ENCODE measurements at regions not wholly inside any gene's neighbourhood (a gene's known extent, or its start where the extent isn't known, plus 50 kb on each side); places are given as distances from the start of the nearest gene placed in this dataset.

DNA sequence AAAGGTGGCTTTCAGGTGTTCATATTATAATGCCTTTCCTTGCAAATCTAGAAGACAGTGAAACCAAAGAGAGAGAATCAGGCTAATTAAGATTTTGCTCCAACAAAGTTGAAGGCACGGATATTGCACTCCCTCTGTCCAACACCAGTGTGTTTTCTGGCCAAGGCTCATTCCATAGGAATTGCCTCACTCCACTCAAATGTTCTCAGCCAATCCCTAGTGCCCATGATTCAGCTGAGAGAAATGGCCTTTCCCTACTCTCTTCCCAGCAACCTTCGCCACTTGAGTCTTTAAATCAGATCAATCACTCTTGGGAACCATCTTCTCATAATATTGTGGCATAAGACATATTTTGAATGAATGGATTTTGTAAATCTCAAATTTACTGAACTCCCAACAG is 768.2 kb upstream of the ACVR2A start:
- no peak for DNase-seq (ENCODE audit: low spot score in 2 of 2, unreplicated experiment in 2 of 2)
- peaks cover 24% of the 10 kb centered on the region for H3K9me3 Mint-ChIP-seq

DNA sequence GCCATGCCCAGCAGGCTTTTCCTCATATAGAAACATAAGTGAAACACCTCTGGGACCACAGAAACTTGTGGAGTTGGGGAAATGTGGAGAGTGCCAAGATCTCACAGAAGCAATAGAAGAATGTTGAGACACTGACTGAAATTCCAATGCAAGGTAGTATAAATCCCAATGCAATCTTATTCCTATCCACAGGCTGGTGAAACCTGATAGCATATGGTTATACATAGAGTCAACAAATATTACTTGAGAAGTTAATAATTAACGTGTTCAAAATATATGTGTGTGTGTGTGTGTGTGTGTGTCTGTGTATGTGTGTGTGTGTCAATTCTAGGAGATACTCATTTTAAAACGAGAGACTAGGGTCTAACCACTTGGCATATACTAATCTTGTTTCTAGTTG is 776.8 kb upstream of the ACVR2A start:
- H3K4me3 Mint-ChIP-seq, result no peak overlapping the region
- TF ChIP-seq, protein P1, sequence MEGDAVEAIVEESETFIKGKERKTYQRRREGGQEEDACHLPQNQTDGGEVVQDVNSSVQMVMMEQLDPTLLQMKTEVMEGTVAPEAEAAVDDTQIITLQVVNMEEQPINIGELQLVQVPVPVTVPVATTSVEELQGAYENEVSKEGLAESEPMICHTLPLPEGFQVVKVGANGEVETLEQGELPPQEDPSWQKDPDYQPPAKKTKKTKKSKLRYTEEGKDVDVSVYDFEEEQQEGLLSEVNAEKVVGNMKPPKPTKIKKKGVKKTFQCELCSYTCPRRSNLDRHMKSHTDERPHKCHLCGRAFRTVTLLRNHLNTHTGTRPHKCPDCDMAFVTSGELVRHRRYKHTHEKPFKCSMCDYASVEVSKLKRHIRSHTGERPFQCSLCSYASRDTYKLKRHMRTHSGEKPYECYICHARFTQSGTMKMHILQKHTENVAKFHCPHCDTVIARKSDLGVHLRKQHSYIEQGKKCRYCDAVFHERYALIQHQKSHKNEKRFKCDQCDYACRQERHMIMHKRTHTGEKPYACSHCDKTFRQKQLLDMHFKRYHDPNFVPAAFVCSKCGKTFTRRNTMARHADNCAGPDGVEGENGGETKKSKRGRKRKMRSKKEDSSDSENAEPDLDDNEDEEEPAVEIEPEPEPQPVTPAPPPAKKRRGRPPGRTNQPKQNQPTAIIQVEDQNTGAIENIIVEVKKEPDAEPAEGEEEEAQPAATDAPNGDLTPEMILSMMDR (IDR thresholded peaks at IDR 0.05; ENCODE audit: unreplicated experiment), result no peak
- no peak for DNase-seq (ENCODE audit: low spot score in 2 of 2, unreplicated experiment in 2 of 2)
- no peaks in the 10 kb centered on the region for H3K27me3 Mint-ChIP-seq (ENCODE audit: low read depth)
- no peaks in the 10 kb centered on the region for H3K36me3 Mint-ChIP-seq
- H3K4me1 Mint-ChIP-seq, result no peaks in the 10 kb centered on the region
- no peak overlapping the region for H3K27ac Mint-ChIP-seq
- H3K9me3 Mint-ChIP-seq, result peaks cover 3% of the 10 kb centered on the region

More for the DNA sequence above, 768.2 kb upstream of the ACVR2A start:
- Mint-ChIP-seq H3K27me3 (ENCODE audit: low read depth) (no peaks in the 10 kb centered on the region), H3K36me3 (no peaks in the 10 kb centered on the region), H3K27ac (no peak overlapping the region), H3K4me3 (no peak overlapping the region), H3K4me1 (no peaks in the 10 kb centered on the region)
- TF ChIP-seq, protein P1 (IDR thresholded peaks at IDR 0.05; ENCODE audit: unreplicated experiment), result no peak

DNA sequence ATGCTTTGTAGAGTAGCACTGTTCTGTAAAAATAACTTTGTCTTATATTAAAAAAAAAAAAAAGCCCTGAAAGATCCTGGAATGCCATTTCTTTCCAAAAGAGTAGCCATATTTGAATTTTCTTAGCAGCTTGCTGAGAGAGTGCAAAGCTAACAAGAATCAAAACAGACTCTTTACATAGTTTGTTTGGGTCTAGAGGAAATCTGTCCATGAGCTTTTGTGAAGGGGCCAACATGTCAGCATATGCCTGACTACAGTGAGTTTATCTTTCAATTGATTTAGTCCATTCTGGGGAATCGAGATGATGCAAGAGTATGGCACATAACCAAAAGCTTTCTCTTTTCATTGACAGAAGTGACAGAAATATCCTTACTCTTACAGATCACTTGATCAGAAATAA is 777.7 kb upstream of the ACVR2A start:
- Mint-ChIP-seq H3K4me3 (no peak overlapping the region), H3K36me3 (no peaks in the 10 kb centered on the region), H3K4me1 (no peaks in the 10 kb centered on the region), H3K27me3 (ENCODE audit: low read depth) (no peaks in the 10 kb centered on the region), H3K9me3 (peaks cover 3% of the 10 kb centered on the region), H3K27ac (no peak overlapping the region)
- TF ChIP-seq, protein P1 (IDR thresholded peaks at IDR 0.05; ENCODE audit: unreplicated experiment), result no peak
- no peak for DNase-seq (ENCODE audit: low spot score in 2 of 2, unreplicated experiment in 2 of 2)

DNA sequence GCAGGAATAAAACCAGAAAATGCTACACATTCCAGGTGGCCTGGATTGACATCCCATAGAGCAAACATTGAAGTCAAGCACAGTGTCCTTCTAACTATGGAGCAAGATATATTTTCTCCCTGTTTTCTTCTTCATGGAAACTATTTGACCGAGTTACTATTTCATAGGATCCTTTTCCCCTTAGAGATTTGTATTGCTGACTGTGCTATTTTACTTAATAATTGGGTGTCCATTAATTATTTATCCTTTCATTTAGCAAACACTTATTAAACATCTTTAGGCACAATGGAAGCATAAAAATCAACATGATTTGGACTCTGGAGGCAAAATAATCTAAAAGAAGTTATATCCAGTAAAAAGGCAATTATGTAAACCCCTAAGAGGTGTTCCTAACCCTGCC is 782.8 kb upstream of the ACVR2A start:
- Mint-ChIP-seq H3K27ac (no peak overlapping the region), H3K36me3 (no peaks in the 10 kb centered on the region), H3K9me3 (no peaks in the 10 kb centered on the region), H3K4me1 (peaks cover 3% of the 10 kb centered on the region), H3K4me3 (no peak overlapping the region), H3K27me3 (ENCODE audit: low read depth) (no peaks in the 10 kb centered on the region)
- DNase-seq (ENCODE audit: low spot score in 2 of 2, unreplicated experiment in 2 of 2), result no peak
- TF ChIP-seq, protein P1 (IDR thresholded peaks at IDR 0.05; ENCODE audit: unreplicated experiment), result no peak

DNA sequence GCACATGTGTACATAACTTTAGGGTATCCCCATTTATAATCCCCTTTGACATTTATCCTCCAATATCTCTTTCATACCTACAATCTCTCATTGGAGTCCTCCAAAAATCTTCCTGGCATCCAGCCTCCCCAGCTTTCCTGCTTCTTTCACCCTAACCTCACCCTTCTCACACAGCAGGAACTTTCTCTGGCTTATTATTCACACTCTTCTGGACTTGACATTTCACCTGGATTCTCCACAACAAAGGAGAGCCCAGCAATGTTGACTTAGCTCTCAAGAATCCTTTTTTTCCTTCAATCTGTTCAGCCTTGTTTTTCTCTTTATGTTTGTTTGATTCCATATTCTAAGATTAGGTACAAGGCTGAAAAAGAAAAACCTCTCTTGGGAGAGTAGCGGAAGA is 783.6 kb upstream of the ACVR2A start:
- no peaks in the 10 kb centered on the region for H3K9me3 Mint-ChIP-seq
- H3K36me3 Mint-ChIP-seq, result no peaks in the 10 kb centered on the region
- H3K27me3 Mint-ChIP-seq (ENCODE audit: low read depth), result no peaks in the 10 kb centered on the region
- H3K4me1 Mint-ChIP-seq, result peaks cover 3% of the 10 kb centered on the region
- no peak overlapping the region for H3K27ac Mint-ChIP-seq
- DNase-seq (ENCODE audit: low spot score in 2 of 2, unreplicated experiment in 2 of 2), result no peak
- H3K4me3 Mint-ChIP-seq, result no peak overlapping the region
- TF ChIP-seq, protein P1 (IDR thresholded peaks at IDR 0.05; ENCODE audit: unreplicated experiment), result no peak

DNA sequence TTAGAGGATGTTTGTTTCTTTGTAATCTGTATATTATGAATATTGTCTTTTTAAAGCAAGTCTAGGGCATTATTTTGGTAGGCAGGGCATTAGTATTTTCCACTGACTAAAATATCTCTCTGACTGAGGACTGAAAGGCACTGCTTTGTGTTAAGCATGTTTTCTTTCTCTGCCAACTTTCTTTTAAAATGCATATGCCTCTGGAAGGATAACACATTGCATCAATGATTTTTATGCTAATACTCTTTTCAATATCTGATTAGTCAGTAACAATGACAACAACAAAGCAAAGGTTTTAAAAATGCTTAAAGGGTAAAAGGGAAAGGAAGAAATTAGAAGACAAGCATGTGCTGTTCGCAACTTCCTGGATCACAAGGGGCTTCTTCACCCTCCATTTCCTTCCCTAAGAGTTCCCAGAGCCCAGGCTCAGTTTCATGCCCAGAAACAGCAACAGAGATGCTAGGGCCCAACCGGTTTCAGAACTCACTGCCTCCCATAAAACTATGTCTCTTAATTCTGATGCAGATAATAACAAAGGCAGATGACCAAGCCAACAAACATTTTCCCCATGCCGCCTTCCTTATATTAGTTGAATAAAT is 786.8 kb upstream of the ACVR2A start:
- H3K36me3 Mint-ChIP-seq, result no peaks in the 10 kb centered on the region
- DNase-seq (ENCODE audit: low spot score in 2 of 2, unreplicated experiment in 2 of 2), result no peak
- H3K4me1 Mint-ChIP-seq, result peaks cover 3% of the 10 kb centered on the region
- TF ChIP-seq, protein P1 (IDR thresholded peaks at IDR 0.05; ENCODE audit: unreplicated experiment), result no peak
- peaks cover 7% of the 10 kb centered on the region for H3K9me3 Mint-ChIP-seq
- no peaks in the 10 kb centered on the region for H3K27me3 Mint-ChIP-seq (ENCODE audit: low read depth)
- H3K4me3 Mint-ChIP-seq, result no peak overlapping the region
- H3K27ac Mint-ChIP-seq, result no peak overlapping the region

Measured in mesothelial cell of epicardium (in vitro differentiated cells).